ENCODE measurements at regions not wholly inside any gene's neighbourhood (a gene's known extent, or its start where the extent isn't known, plus 50 kb on each side); places are given as distances from the start of the nearest gene placed in this dataset.
A peak's percentile ranks its signal among the peaks of the same experiment; 100 is the strongest.

DNA sequence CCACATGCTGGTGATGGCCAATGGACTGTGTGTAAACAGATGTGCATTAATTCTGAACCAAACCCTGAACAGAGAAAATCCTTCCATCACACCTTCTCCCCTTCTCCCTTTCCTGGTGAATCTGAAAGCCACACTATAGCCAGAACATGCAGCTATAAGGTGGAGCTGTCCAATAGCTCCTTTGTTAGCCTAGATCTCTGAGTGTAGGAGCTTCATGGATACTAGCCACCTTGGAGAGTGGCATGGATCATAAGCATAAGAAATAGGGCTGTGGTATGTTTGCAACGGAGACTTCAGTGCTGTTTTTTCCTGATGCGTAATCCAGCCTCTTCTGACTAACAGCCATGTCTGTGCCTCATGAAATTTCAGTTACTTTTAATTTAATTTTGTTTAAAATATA is 364.5 kb downstream of the BTG1 start:
- DNase-seq (ENCODE audit: low read depth in 1 of 2, low spot score in 1 of 2): no peak
- no peak overlapping the region for H3K27ac ChIP-seq (replicated peaks)
- no peak for TF ChIP-seq SPI1 (IDR thresholded peaks at IDR 0.05; ENCODE audit: borderline replicate concordance, low read depth)
- TF ChIP-seq GABPA (IDR thresholded peaks at IDR 0.05; ENCODE audit: low read depth): no peak
- TF ChIP-seq, protein P1, sequence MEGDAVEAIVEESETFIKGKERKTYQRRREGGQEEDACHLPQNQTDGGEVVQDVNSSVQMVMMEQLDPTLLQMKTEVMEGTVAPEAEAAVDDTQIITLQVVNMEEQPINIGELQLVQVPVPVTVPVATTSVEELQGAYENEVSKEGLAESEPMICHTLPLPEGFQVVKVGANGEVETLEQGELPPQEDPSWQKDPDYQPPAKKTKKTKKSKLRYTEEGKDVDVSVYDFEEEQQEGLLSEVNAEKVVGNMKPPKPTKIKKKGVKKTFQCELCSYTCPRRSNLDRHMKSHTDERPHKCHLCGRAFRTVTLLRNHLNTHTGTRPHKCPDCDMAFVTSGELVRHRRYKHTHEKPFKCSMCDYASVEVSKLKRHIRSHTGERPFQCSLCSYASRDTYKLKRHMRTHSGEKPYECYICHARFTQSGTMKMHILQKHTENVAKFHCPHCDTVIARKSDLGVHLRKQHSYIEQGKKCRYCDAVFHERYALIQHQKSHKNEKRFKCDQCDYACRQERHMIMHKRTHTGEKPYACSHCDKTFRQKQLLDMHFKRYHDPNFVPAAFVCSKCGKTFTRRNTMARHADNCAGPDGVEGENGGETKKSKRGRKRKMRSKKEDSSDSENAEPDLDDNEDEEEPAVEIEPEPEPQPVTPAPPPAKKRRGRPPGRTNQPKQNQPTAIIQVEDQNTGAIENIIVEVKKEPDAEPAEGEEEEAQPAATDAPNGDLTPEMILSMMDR (IDR thresholded peaks at IDR 0.05; ENCODE audit: insufficient read depth, low read length): no peak
- TF ChIP-seq, protein P2, sequence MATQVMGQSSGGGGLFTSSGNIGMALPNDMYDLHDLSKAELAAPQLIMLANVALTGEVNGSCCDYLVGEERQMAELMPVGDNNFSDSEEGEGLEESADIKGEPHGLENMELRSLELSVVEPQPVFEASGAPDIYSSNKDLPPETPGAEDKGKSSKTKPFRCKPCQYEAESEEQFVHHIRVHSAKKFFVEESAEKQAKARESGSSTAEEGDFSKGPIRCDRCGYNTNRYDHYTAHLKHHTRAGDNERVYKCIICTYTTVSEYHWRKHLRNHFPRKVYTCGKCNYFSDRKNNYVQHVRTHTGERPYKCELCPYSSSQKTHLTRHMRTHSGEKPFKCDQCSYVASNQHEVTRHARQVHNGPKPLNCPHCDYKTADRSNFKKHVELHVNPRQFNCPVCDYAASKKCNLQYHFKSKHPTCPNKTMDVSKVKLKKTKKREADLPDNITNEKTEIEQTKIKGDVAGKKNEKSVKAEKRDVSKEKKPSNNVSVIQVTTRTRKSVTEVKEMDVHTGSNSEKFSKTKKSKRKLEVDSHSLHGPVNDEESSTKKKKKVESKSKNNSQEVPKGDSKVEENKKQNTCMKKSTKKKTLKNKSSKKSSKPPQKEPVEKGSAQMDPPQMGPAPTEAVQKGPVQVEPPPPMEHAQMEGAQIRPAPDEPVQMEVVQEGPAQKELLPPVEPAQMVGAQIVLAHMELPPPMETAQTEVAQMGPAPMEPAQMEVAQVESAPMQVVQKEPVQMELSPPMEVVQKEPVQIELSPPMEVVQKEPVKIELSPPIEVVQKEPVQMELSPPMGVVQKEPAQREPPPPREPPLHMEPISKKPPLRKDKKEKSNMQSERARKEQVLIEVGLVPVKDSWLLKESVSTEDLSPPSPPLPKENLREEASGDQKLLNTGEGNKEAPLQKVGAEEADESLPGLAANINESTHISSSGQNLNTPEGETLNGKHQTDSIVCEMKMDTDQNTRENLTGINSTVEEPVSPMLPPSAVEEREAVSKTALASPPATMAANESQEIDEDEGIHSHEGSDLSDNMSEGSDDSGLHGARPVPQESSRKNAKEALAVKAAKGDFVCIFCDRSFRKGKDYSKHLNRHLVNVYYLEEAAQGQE (IDR thresholded peaks at IDR 0.05; ENCODE audit: insufficient replicate concordance, low read depth): peak; percentile 82

DNA sequence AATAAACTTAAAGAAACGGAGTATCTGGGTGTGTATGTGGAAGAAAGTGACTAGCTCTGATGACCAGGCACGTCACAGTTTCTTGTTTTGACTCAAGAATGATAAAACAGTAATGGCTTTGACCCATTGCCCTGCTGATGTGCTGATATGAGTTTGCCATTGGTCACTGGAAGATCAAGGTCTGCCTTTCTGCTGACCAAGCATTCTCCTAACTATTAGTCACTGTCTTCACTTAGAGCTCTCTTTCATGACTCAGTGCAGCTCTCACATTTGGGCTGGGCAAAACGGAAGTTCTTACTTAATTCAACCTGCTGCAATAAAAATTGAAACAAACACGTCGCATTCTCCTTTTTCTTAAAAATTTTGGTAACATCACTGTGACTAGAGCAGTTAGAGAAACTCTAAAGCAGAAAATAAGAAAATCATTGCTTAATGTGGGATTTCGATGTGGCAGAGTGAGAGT is 366.7 kb downstream of the BTG1 start:
- no peak for TF ChIP-seq POLR2AphosphoS5 (IDR thresholded peaks at IDR 0.05; ENCODE audit: low read depth)
- TF ChIP-seq, protein P1 (IDR thresholded peaks at IDR 0.05; ENCODE audit: insufficient read depth, low read length): no peak
- Histone ChIP-seq H3K27me3 (ENCODE audit: insufficient read depth, poor library complexity, severe bottlenecking) (no peaks in the 10 kb centered on the region), H3K27ac (replicated peaks) (no peak overlapping the region), H3K4me3 (replicated peaks; ENCODE audit: insufficient read depth, low read length) (no peak overlapping the region)
- peak; percentile 15 for DNase-seq (ENCODE audit: low read depth in 1 of 2, low spot score in 1 of 2)

More for the DNA sequence above, 364.5 kb downstream of the BTG1 start:
- Histone ChIP-seq H3K4me3 (replicated peaks; ENCODE audit: insufficient read depth, low read length) (no peak overlapping the region), H3K27me3 (ENCODE audit: insufficient read depth, poor library complexity, severe bottlenecking) (no peaks in the 10 kb centered on the region)

DNA sequence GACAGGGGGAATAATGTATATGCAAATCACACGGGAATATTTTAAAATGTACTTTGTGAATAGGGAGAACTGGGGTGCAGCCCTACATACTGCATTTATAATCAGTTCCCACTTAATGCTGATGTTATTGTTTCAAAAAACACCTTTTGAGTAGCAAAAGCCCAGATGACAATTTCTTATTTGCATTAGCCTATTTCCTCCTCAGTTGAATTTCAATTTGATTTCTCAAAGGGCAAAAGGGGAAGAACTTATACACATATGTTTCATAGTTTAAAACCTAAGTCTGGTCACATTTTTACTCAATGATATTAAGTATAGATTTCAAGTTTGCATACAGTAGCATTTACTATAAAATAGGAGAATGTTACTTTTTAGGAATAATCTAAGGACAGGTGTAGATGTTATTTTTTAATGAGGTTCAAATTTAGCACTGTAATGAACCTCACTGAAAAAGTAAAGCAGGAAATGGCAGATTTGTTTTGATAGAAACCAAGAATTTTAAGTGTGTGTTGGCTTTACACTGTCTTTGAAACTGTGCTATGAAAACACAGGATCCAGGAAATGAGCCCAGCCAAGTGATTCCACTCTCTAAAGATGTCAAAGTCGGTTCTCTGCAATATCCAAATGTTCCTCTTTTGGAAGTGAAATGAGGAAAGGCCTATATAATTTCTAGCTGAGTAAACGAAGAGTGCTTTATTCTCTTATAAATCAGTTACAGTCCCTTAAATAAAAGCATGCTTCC is 367.4 kb downstream of the BTG1 start:
- no peak for TF ChIP-seq SPI1 (IDR thresholded peaks at IDR 0.05; ENCODE audit: borderline replicate concordance, low read depth)
- TF ChIP-seq, protein P1 (IDR thresholded peaks at IDR 0.05; ENCODE audit: insufficient read depth, low read length): no peak
- TF ChIP-seq, protein P2 (IDR thresholded peaks at IDR 0.05; ENCODE audit: insufficient replicate concordance, low read depth): no peak
- no peak for DNase-seq (ENCODE audit: low read depth in 1 of 2, low spot score in 1 of 2)
- H3K4me3 ChIP-seq (replicated peaks; ENCODE audit: insufficient read depth, low read length): no peak overlapping the region
- H3K27ac ChIP-seq (replicated peaks): no peak overlapping the region
- no peaks in the 10 kb centered on the region for H3K27me3 ChIP-seq (ENCODE audit: insufficient read depth, poor library complexity, severe bottlenecking)
